WTC11 (cell line): ENCODE measurements at regions not wholly inside any gene's neighbourhood (a gene's known extent, or its start where the extent isn't known, plus 50 kb on each side); places are given as distances from the start of the nearest gene placed in this dataset.

Source experiments
- ATAC-seq: fragments of 200-7000 bp; cut with Tn5 transposase; 2 replicates; pipeline ENCODE4 v1.10.0; 2021; ENCODE audit warnings: mild to moderate bottlenecking, moderate library complexity
- CTCF ChIA-PET: fragments of 300-600 bp; sonication (Branson Sonifier 250); formaldehyde crosslinking; loops from one replicate; lab custom pipeline; 2021; ENCODE audit warnings: antibody characterized with exemption; lab: Charles Lee
- POLR2A ChIA-PET: fragments of 350-600 bp; sonication (Branson Sonifier 250); formaldehyde crosslinking; loops from one replicate; lab custom pipeline; 2021; ENCODE audit warnings: antibody characterized with exemption; lab: Charles Lee
- DNase-seq: peaks from one replicate; pipeline ENCODE4 v3.0.0; 2021; ENCODE audit warnings: low spot score
- H3K27ac Mint-ChIP-seq: 2 replicates; pipeline ENCODE4 v1.8.0; 2021; ENCODE audit warnings: mixed read lengths
- H3K27me3 Mint-ChIP-seq: 2 replicates; pipeline ENCODE4 v1.8.0; 2021; ENCODE audit warnings: low read depth, mild to moderate bottlenecking, moderate library complexity, mixed read lengths
- H3K36me3 Mint-ChIP-seq: 2 replicates; pipeline ENCODE4 v1.8.0; 2021; ENCODE audit warnings: mixed read lengths
- H3K4me1 Mint-ChIP-seq: 2 replicates; pipeline ENCODE4 v1.8.0; 2022; ENCODE audit warnings: mixed read lengths
- H3K4me3 Mint-ChIP-seq: 2 replicates; pipeline ENCODE4 v1.8.0; 2021; ENCODE audit warnings: mild to moderate bottlenecking, moderate library complexity, mixed read lengths
- H3K9me3 Mint-ChIP-seq: 2 replicates; pipeline ENCODE4 v1.8.0; 2021; ENCODE audit warnings: mixed read lengths
- AFF4 ChIP-seq: sonication (generic); formaldehyde crosslinking; IDR thresholded peaks from 2 replicates; pipeline ENCODE4 v1.8.1; 2023; ENCODE audit warnings: mild to moderate bottlenecking, missing genetic modification reagents, borderline replicate concordance
- CBFB ChIP-seq: sonication (generic); formaldehyde crosslinking; IDR thresholded peaks from 2 replicates; pipeline ENCODE4 v1.8.1; 2022; ENCODE audit warnings: mild to moderate bottlenecking, low read depth, missing genetic modification reagents
- CREM ChIP-seq: sonication (generic); formaldehyde crosslinking; IDR thresholded peaks from 2 replicates; pipeline ENCODE4 v1.8.1; 2022; ENCODE audit warnings: mild to moderate bottlenecking, missing genetic modification reagents, moderate library complexity
- CTCF ChIP-seq: fragments of 200-600 bp; IDR thresholded peaks from 2 replicates; pipeline ENCODE4 v1.8.0; 2022; ENCODE audit warnings: antibody characterized with exemption
- ESRRA ChIP-seq: sonication (generic); formaldehyde crosslinking; IDR thresholded peaks from 2 replicates; pipeline ENCODE4 v1.8.1; 2022; ENCODE audit warnings: mild to moderate bottlenecking, missing genetic modification reagents, borderline replicate concordance
- ETV6 ChIP-seq: sonication (generic); formaldehyde crosslinking; IDR thresholded peaks from 2 replicates; pipeline ENCODE4 v1.8.1; 2022; ENCODE audit warnings: mild to moderate bottlenecking, missing genetic modification reagents
- MXD4 ChIP-seq: fragments of 250-450 bp; sonication (Bioruptor Pico); IDR thresholded peaks from 2 replicates; pipeline ENCODE4 v1.8.0; 2021; ENCODE audit warnings: mild to moderate bottlenecking, moderate library complexity, borderline replicate concordance
- NR3C1 ChIP-seq: sonication (generic); formaldehyde crosslinking; conservative IDR thresholded peaks from 2 replicates; pipeline ENCODE4 v1.8.1; 2023; ENCODE audit warnings: low read depth, mild to moderate bottlenecking, missing genetic modification reagents
- PRRX2 ChIP-seq: fragments of 250-450 bp; sonication (Bioruptor Pico); IDR thresholded peaks from 2 replicates; pipeline ENCODE4 v1.8.0; 2021; ENCODE audit warnings: mild to moderate bottlenecking
- RORB ChIP-seq: fragments of 250-450 bp; sonication (Bioruptor Pico); IDR thresholded peaks from 2 replicates; pipeline ENCODE4 v1.9.0; 2021; ENCODE audit warnings: mild to moderate bottlenecking
- TEAD4 ChIP-seq: sonication (generic); formaldehyde crosslinking; IDR thresholded peaks from 2 replicates; pipeline ENCODE4 v1.8.0; 2022; ENCODE audit warnings: mild to moderate bottlenecking, missing genetic modification reagents
- USF2 ChIP-seq: sonication (generic); formaldehyde crosslinking; IDR thresholded peaks from 2 replicates; pipeline ENCODE4 v1.8.1; 2023; ENCODE audit warnings: mild to moderate bottlenecking, missing genetic modification reagents, moderate library complexity
- ZNF121 ChIP-seq: sonication (generic); formaldehyde crosslinking; IDR thresholded peaks from 2 replicates; pipeline ENCODE4 v1.8.0; 2023; ENCODE audit warnings: missing genetic modification reagents
- ZNF281 ChIP-seq: sonication (generic); formaldehyde crosslinking; IDR thresholded peaks from 2 replicates; pipeline ENCODE4 v1.8.0; 2023; ENCODE audit warnings: mild to moderate bottlenecking, missing genetic modification reagents
- ZNF416 ChIP-seq: fragments of 250-450 bp; sonication (Bioruptor Pico); IDR thresholded peaks from 2 replicates; pipeline ENCODE4 v1.9.0; 2021; ENCODE audit warnings: mild to moderate bottlenecking, inconsistent platforms
- ZNF512 ChIP-seq: sonication (generic); formaldehyde crosslinking; IDR thresholded peaks from 2 replicates; pipeline ENCODE4 v1.8.1; 2022; ENCODE audit warnings: missing genetic modification reagents, borderline replicate concordance

- TF ChIP-seq USF2 (CRISPR knock-in tag): no peak
- TF ChIP-seq ZNF416 (CRISPR knock-in tag): no peak
These were observed 419.0 kb upstream of the FBXO33 start (continued) for GRCh38 chr14:39851202-39851601.

GRCh38 chr14:39847852-39848251 is 415.6 kb upstream of the FBXO33 start:
- H3K9me3 Mint-ChIP-seq: no peaks in the 10 kb centered on the region
- ChIA-PET POLR2A (no interaction called here), CTCF (no interaction called here)

GRCh38 chr14:39847194-39847593 is 415.0 kb upstream of the FBXO33 start:
- no peaks in the 10 kb centered on the region for H3K36me3 Mint-ChIP-seq
- DNase-seq: no peak
- TF ChIP-seq CTCF (no peak), ZNF281 (CRISPR knock-in tag) (no peak), USF2 (CRISPR knock-in tag) (no peak), MXD4 (CRISPR knock-in tag) (no peak), TEAD4 (CRISPR knock-in tag) (no peak), NR3C1 (CRISPR knock-in tag) (no peak)

More at GRCh38 chr14:39847852-39848251, 415.6 kb upstream of the FBXO33 start:
- Mint-ChIP-seq H3K27me3 (no peaks in the 10 kb centered on the region), H3K4me1 (peaks cover 10% of the 10 kb centered on the region; the same call in 1 of the 2 replicates), H3K27ac (no peak overlapping the region), H3K36me3 (no peaks in the 10 kb centered on the region), H3K4me3 (no peak overlapping the region)
- ATAC-seq (no peak), DNase-seq (no peak)
- TF ChIP-seq ESRRA (CRISPR knock-in tag): no peak
- TF ChIP-seq PRRX2 (CRISPR knock-in tag): no peak
- no peak for TF ChIP-seq CBFB (CRISPR knock-in tag)
- no peak for TF ChIP-seq AFF4 (CRISPR knock-in tag)
- no peak for TF ChIP-seq ZNF121 (CRISPR knock-in tag)
- no peak for TF ChIP-seq ZNF512
- TF ChIP-seq ETV6 (CRISPR knock-in tag): no peak
- no peak for TF ChIP-seq CREM (CRISPR knock-in tag)
- no peak for TF ChIP-seq RORB (CRISPR knock-in tag)

More at GRCh38 chr14:39847194-39847593, 415.0 kb upstream of the FBXO33 start:
- no peaks in the 10 kb centered on the region for H3K9me3 Mint-ChIP-seq
- ATAC-seq: no peak
- H3K27ac Mint-ChIP-seq: no peak overlapping the region
- no peaks in the 10 kb centered on the region for H3K27me3 Mint-ChIP-seq
- H3K4me3 Mint-ChIP-seq: no peak overlapping the region
- ChIA-PET CTCF (no interaction called here), POLR2A (no interaction called here)
- peaks cover 10% of the 10 kb centered on the region; the same call in 1 of the 2 replicates for H3K4me1 Mint-ChIP-seq
